ENCODE measurements at regions not wholly inside any gene's neighbourhood (a gene's known extent, or its start where the extent isn't known, plus 50 kb on each side); places are given as distances from the start of the nearest gene placed in this dataset.

GRCh38 chr18:10308154-10308553, 146.3 kb upstream of the APCDD1 start:
- TF ChIP-seq RAD21 (conservative IDR thresholded peaks at IDR 0.05) (no peak), EZH2 (IDR thresholded peaks at IDR 0.05; ENCODE audit: borderline replicate concordance, insufficient read depth, low read length, poor library complexity, severe bottlenecking) (no peak), CTCF (IDR thresholded peaks at IDR 0.05; ENCODE audit: poor library complexity, severe bottlenecking) (no peak), POLR2AphosphoS5 (IDR thresholded peaks at IDR 0.05) (no peak)
